ENCODE measurements at regions not wholly inside any gene's neighbourhood (a gene's known extent, or its start where the extent isn't known, plus 50 kb on each side); places are given as distances from the start of the nearest gene placed in this dataset.
"Not testable (repeated sequence)": the region's sequence is repeated elsewhere in the genome, so short reads cannot be mapped to it uniquely, and the experiment has no call there.

DNA sequence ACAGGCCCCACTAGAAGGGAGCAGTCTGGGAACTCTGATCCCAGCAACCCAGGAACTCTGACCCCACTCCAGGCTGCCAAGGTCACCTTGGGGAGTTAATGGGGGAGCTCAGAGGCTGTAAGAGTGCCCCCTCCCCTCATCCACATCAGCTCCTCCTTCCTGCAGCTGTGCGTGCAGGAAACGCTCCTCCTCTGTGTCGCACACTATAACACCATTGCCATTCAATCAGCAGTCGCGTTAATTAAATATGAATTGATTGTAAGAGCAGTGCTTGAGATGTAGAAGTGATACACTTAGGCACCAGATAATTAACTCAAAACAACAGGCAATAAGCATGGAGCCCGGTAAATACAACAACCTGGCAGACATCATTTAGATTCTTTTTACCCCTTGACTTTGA is 205.7 kb downstream of the MATN1 start:
- not testable (repeated sequence) for H3K36me3 ChIP-seq (ENCODE audit: control insufficient read depth in 1 of 2, insufficient read depth in 2 of 2, low read length in 2 of 2); H3K9me3 ChIP-seq (ENCODE audit: control insufficient read depth in 1 of 2, low read length in 2 of 2); H3K27me3 ChIP-seq (ENCODE audit: control insufficient read depth in 1 of 2, insufficient read depth in 2 of 2, low read length in 2 of 2); H3K9ac ChIP-seq (ENCODE audit: low read depth in 1 of 2, low read length in 2 of 2); H3K27ac ChIP-seq (ENCODE audit: low read depth, low read length); H3K4me3 ChIP-seq (ENCODE audit: low read depth in 1 of 2, low read length in 2 of 2); H3K4me1 ChIP-seq (ENCODE audit: control insufficient read depth in 1 of 2, insufficient read depth in 2 of 2, low read length in 2 of 2)

DNA sequence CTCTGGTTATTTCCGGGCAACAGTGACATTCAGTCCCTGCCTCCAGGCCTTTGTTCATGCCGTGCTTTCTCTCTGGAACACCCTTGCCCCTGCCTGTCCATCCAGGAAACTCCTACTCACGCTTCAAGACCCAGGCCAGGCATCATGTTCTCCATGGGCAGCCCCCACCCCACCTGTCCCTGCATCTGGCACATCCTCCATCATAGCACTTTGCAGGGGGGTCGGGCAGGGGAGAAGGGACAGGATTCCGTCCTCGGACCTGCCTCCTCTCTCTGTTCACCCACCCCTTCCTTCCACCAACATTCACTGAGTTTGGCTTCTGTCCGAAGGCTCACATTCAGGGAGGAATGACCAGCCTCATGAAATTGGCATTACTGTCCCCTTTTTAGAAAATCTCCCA is 206.1 kb downstream of the MATN1 start:
- not testable (repeated sequence) for H3K9ac ChIP-seq (ENCODE audit: low read depth in 1 of 2, low read length in 2 of 2); H3K36me3 ChIP-seq (ENCODE audit: control insufficient read depth in 1 of 2, insufficient read depth in 2 of 2, low read length in 2 of 2); H3K9me3 ChIP-seq (ENCODE audit: control insufficient read depth in 1 of 2, low read length in 2 of 2); H3K4me1 ChIP-seq (ENCODE audit: control insufficient read depth in 1 of 2, insufficient read depth in 2 of 2, low read length in 2 of 2); H3K27me3 ChIP-seq (ENCODE audit: control insufficient read depth in 1 of 2, insufficient read depth in 2 of 2, low read length in 2 of 2); H3K4me3 ChIP-seq (ENCODE audit: low read depth in 1 of 2, low read length in 2 of 2); H3K27ac ChIP-seq (ENCODE audit: low read depth, low read length)

DNA sequence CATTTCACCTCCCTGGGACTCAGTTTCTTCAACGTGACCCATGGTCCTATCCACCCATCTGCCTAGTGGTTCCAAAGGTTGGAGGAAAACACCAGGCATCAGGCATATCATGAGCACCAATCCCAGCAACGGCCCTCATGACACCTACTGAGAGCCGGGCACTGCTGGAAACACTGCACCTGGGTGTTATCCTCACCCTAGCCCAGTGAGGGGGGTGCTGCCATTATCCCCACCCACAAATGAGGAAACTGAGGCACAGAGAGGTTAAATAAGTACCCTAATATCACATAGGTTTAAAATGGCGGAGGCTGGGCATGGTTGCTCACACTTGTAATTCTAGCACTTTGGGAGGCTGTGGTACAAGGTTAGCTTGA is 206.9 kb downstream of the MATN1 start:
- no peak overlapping the region for H3K4me3 ChIP-seq (ENCODE audit: low read depth in 1 of 2, low read length in 2 of 2)
- no peak overlapping the region for H3K27ac ChIP-seq (ENCODE audit: low read depth, low read length)
- H3K27me3 ChIP-seq (ENCODE audit: control insufficient read depth in 1 of 2, insufficient read depth in 2 of 2, low read length in 2 of 2): peaks cover 2 to 3% of the 10 kb centered on the region in 2 donors
- H3K36me3 ChIP-seq (ENCODE audit: control insufficient read depth in 1 of 2, insufficient read depth in 2 of 2, low read length in 2 of 2): no peaks in the 10 kb centered on the region
- no peak overlapping the region for H3K9ac ChIP-seq (ENCODE audit: low read depth in 1 of 2, low read length in 2 of 2)
- H3K4me1 ChIP-seq (ENCODE audit: control insufficient read depth in 1 of 2, insufficient read depth in 2 of 2, low read length in 2 of 2): no peaks in the 10 kb centered on the region
- H3K9me3 ChIP-seq (ENCODE audit: control insufficient read depth in 1 of 2, low read length in 2 of 2): no peaks in the 10 kb centered on the region

DNA sequence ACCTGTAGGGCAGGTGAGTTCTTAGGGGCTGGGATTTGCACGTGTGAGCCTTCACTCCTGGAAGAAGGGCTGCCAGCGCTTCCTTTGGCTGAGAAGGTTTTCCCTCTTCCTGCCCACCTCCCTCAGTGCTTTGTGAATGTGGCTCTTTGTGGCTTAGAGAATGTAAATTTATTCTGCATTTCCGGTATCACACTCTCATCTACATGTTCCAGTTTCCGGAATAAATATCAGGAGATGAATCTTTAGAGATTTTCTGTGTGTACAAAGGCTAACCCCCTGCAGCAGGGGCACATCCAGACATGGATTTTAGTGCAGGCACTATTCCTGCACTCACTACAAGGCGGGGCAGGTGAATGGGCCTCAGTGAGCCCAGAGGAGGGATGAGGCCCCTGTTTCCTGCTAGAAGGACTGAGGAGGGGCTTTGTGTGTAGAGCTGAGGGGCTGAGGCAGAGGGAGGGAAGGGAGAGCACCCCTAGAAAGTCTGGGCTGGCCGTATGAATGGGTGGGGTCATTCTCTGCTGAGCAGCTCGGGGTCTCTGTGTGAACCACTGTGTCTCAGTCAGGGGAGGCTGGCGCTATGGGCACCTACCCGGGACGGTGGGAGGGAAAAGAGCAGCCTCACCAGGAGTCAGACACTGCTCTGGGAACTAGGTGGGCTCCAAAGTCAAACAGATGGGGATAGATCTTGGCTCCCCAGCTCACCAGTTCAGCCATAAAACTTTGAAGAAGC is 207.5 kb downstream of the MATN1 start:
- no peak overlapping the region for H3K27ac ChIP-seq (ENCODE audit: low read depth, low read length)

DNA sequence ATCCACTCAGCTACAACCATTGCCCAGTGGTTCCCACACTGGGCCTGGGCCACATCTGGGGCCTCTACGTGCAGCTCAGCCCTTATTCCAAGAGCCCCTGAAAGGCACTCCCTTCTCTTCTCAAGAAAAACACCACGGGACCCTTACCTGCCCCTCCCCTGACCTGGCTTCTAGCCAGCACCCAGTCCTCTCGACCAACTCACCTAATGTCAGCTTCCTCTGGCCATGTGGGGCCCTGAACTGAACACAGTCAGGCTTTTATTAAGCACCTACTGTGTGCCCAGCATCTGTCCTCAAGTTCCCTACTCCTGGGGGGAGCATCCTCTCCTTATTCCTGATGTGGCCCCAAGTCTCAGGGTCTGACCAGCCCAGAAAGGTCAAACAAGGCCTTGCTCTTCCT is 208.4 kb downstream of the MATN1 start:
- Histone ChIP-seq H3K9ac (ENCODE audit: low read depth in 1 of 2, low read length in 2 of 2) (no peak overlapping the region), H3K36me3 (ENCODE audit: control insufficient read depth in 1 of 2, insufficient read depth in 2 of 2, low read length in 2 of 2) (no peaks in the 10 kb centered on the region), H3K4me1 (ENCODE audit: control insufficient read depth in 1 of 2, insufficient read depth in 2 of 2, low read length in 2 of 2) (no peaks in the 10 kb centered on the region), H3K27me3 (ENCODE audit: control insufficient read depth in 1 of 2, insufficient read depth in 2 of 2, low read length in 2 of 2) (no peaks in the 10 kb centered on the region), H3K4me3 (ENCODE audit: low read depth in 1 of 2, low read length in 2 of 2) (no peak overlapping the region), H3K9me3 (ENCODE audit: control insufficient read depth in 1 of 2, low read length in 2 of 2) (no peaks in the 10 kb centered on the region), H3K27ac (ENCODE audit: low read depth, low read length) (no peak overlapping the region)

More for the DNA sequence above, 207.5 kb downstream of the MATN1 start:
- Histone ChIP-seq H3K9me3 (ENCODE audit: control insufficient read depth in 1 of 2, low read length in 2 of 2) (no peaks in the 10 kb centered on the region), H3K27me3 (ENCODE audit: control insufficient read depth in 1 of 2, insufficient read depth in 2 of 2, low read length in 2 of 2) (peaks cover 0 to 3% of the 10 kb centered on the region in 2 donors), H3K4me1 (ENCODE audit: control insufficient read depth in 1 of 2, insufficient read depth in 2 of 2, low read length in 2 of 2) (no peaks in the 10 kb centered on the region), H3K4me3 (ENCODE audit: low read depth in 1 of 2, low read length in 2 of 2) (no peak overlapping the region), H3K36me3 (ENCODE audit: control insufficient read depth in 1 of 2, insufficient read depth in 2 of 2, low read length in 2 of 2) (no peaks in the 10 kb centered on the region), H3K9ac (ENCODE audit: low read depth in 1 of 2, low read length in 2 of 2) (no peak overlapping the region)

DNA sequence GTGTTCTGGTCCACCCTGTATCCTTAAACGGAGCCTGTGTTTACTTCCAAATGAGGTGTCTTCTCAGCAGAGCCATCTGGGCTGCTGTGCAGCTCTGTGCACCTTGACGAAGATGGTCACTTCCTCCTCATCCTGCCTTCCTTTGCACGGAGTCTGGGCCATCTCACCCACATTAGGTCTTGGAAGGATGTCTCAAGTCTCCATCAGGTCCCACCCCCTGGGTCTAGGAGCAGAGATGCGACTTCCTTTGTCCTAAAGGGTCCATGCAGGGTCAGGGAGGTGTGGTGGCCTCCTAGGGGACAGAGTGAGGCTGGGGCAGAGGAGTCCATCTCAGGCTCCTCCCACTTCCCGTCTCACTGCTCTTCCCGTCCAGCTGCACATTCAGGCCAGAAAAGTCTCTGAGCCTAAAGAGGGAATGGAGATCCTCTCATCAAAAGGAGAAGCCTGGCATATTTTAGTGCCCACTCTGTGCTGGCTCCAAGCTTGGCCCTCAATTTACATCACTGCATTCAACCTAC is 209.2 kb downstream of the MATN1 start:
- no peaks in the 10 kb centered on the region for H3K36me3 ChIP-seq (ENCODE audit: control insufficient read depth in 1 of 2, insufficient read depth in 2 of 2, low read length in 2 of 2)
- H3K9ac ChIP-seq (ENCODE audit: low read depth in 1 of 2, low read length in 2 of 2): no peak overlapping the region
- H3K27ac ChIP-seq (ENCODE audit: low read depth, low read length): no peak overlapping the region
- peaks cover 0 to 5% of the 10 kb centered on the region in 2 donors for H3K9me3 ChIP-seq (ENCODE audit: control insufficient read depth in 1 of 2, low read length in 2 of 2)
- H3K27me3 ChIP-seq (ENCODE audit: control insufficient read depth in 1 of 2, insufficient read depth in 2 of 2, low read length in 2 of 2): no peaks in the 10 kb centered on the region
- H3K4me3 ChIP-seq (ENCODE audit: low read depth in 1 of 2, low read length in 2 of 2): no peak overlapping the region
- no peaks in the 10 kb centered on the region for H3K4me1 ChIP-seq (ENCODE audit: control insufficient read depth in 1 of 2, insufficient read depth in 2 of 2, low read length in 2 of 2)

DNA sequence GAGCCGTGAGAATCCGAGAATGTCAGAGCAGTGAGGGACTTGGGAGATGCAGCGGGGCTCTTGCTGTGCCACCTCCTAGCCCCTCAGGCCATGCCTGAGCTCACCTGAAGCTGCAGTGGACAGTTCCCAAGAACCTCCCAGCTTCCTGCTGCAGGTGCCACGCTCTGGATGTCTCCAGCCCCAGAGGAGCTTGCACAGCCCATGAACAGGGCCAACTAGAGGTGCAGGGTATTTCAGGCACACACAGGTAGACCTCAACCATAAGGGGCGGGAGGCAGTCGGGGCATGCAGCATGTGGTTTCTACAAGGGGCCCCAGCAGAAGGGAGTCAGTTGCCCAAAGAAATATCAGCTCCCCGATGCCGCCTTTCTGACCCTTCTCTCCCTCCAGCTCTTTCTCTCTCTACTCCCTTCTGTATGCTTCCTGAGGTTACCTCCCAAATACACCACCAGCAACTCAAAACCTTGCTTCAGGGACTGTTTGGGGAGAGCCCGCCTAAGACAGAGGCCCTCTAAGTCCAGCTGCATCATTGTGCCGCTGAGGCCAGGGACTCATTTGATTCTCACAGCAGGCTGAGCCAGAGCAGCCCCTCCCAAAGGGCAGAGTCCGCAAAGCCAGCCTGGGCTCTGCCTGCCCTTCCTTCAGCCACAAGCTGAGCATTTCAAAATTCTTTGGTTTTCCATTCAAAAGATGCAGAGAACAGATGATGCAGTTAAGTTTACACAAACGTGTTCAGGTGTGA is 209.8 kb downstream of the MATN1 start:
- no peak overlapping the region for H3K4me3 ChIP-seq (ENCODE audit: low read depth in 1 of 2, low read length in 2 of 2)
- H3K9me3 ChIP-seq (ENCODE audit: control insufficient read depth in 1 of 2, low read length in 2 of 2): peaks cover 0 to 5% of the 10 kb centered on the region in 2 donors
- H3K36me3 ChIP-seq (ENCODE audit: control insufficient read depth in 1 of 2, insufficient read depth in 2 of 2, low read length in 2 of 2): no peaks in the 10 kb centered on the region
- no peak overlapping the region for H3K27ac ChIP-seq (ENCODE audit: low read depth, low read length)
- no peak overlapping the region for H3K9ac ChIP-seq (ENCODE audit: low read depth in 1 of 2, low read length in 2 of 2)
- H3K4me1 ChIP-seq (ENCODE audit: control insufficient read depth in 1 of 2, insufficient read depth in 2 of 2, low read length in 2 of 2): no peaks in the 10 kb centered on the region
- peaks cover 0 to under 1% of the 10 kb centered on the region in 2 donors for H3K27me3 ChIP-seq (ENCODE audit: control insufficient read depth in 1 of 2, insufficient read depth in 2 of 2, low read length in 2 of 2)

DNA sequence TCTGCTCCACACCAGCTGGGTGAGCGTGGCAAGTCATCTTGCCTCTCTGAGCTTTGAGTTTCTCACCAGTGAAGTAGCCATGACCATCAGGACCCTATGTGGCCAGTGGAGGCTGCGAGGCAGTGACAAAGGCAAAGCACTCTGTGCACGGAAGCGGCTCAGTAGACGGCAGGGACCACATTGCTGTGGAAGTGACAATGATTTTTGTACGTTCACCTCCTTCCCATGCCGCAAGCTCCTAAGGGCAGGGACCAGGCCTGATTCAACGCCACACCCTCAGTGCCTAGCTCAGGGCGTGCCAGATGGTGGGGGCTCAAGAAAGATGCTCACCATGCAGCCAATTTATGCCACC is 210.5 kb downstream of the MATN1 start:
- Histone ChIP-seq H3K9me3 (ENCODE audit: control insufficient read depth in 1 of 2, low read length in 2 of 2) (peaks cover 0 to 5% of the 10 kb centered on the region in 2 donors), H3K9ac (ENCODE audit: low read depth in 1 of 2, low read length in 2 of 2) (no peak overlapping the region), H3K27me3 (ENCODE audit: control insufficient read depth in 1 of 2, insufficient read depth in 2 of 2, low read length in 2 of 2) (peaks cover 0 to 3% of the 10 kb centered on the region in 2 donors), H3K27ac (ENCODE audit: low read depth, low read length) (no peak overlapping the region), H3K4me3 (ENCODE audit: low read depth in 1 of 2, low read length in 2 of 2) (no peak overlapping the region), H3K36me3 (ENCODE audit: control insufficient read depth in 1 of 2, insufficient read depth in 2 of 2, low read length in 2 of 2) (no peaks in the 10 kb centered on the region), H3K4me1 (ENCODE audit: control insufficient read depth in 1 of 2, insufficient read depth in 2 of 2, low read length in 2 of 2) (no peaks in the 10 kb centered on the region)

DNA sequence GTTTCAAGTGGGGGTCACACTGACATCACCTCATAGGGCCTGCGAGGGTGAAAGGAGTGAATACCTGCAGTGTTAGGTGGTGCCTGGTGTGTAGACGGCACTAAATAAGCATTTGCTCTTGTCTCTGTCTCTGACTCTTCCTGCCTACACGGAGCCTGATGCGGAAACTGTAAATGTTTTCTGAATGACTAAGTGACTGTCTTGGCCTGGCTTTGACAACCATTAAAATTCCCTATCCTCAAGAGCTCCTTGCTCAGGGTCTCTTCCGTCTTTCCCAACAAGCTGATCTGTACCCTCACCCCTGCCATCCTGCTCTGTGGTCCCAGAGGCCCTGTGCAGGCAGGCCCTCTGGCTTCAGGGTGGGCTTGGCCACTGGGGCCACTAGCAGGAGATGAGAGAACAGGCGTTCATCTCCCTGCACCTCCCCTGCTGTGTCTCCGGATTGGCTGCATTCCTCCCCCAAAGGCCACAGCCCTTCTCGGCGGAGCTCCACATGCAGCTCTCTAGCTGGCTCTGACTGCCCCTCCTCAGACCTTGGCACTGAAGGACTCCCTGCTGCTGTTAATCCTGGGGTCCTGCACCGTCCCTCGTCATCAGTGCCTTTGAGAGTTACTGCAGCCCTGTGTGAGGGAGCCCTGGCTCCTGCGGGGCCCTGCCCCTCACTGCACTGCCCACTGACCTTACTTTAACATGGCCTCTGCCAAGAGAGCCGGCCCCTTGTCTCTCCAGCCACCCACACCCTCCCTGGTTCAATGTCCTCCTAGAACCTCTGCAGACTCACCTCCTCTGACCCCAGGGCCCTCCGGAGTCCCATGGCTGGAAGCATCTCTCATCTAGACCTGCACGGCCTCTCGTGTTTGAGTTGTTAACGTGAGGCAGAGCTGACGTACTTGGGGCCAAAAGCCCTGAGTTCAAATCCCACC is 211.1 kb downstream of the MATN1 start:
- Histone ChIP-seq H3K9me3 (ENCODE audit: control insufficient read depth in 1 of 2, low read length in 2 of 2) (peaks cover 0 to 5% of the 10 kb centered on the region in 2 donors), H3K36me3 (ENCODE audit: control insufficient read depth in 1 of 2, insufficient read depth in 2 of 2, low read length in 2 of 2) (no peaks in the 10 kb centered on the region), H3K4me3 (ENCODE audit: low read depth in 1 of 2, low read length in 2 of 2) (no peak overlapping the region), H3K4me1 (ENCODE audit: control insufficient read depth in 1 of 2, insufficient read depth in 2 of 2, low read length in 2 of 2) (no peaks in the 10 kb centered on the region), H3K27me3 (ENCODE audit: control insufficient read depth in 1 of 2, insufficient read depth in 2 of 2, low read length in 2 of 2) (peaks cover 0 to 3% of the 10 kb centered on the region in 2 donors), H3K9ac (ENCODE audit: low read depth in 1 of 2, low read length in 2 of 2) (no peak overlapping the region), H3K27ac (ENCODE audit: low read depth, low read length) (no peak overlapping the region)

DNA sequence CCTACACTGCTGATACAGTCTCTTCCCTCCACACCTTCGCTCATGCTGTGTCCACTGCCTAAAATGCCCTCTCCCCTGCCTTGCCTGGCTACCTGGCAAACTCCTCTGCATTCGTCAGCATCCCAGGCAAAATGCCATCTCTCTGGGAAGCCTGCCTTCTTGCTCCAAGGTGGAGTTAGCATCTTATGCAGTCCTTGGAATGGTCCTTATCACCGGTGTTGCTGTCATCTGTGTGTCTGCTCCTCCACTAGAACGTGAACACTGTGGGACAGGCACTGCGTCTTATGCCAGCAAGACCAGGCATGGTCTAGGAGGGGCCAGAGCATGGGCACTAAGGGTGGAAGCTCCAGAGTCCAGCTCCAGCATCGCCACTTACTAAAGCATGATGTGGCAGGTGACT is 211.8 kb downstream of the MATN1 start:
- peaks cover 0 to 5% of the 10 kb centered on the region in 2 donors for H3K9me3 ChIP-seq (ENCODE audit: control insufficient read depth in 1 of 2, low read length in 2 of 2)
- no peak overlapping the region for H3K4me3 ChIP-seq (ENCODE audit: low read depth in 1 of 2, low read length in 2 of 2)
- H3K27me3 ChIP-seq (ENCODE audit: control insufficient read depth in 1 of 2, insufficient read depth in 2 of 2, low read length in 2 of 2): peaks cover 0 to 3% of the 10 kb centered on the region in 2 donors
- no peaks in the 10 kb centered on the region for H3K36me3 ChIP-seq (ENCODE audit: control insufficient read depth in 1 of 2, insufficient read depth in 2 of 2, low read length in 2 of 2)
- no peak overlapping the region for H3K27ac ChIP-seq (ENCODE audit: low read depth, low read length)
- H3K4me1 ChIP-seq (ENCODE audit: control insufficient read depth in 1 of 2, insufficient read depth in 2 of 2, low read length in 2 of 2): no peaks in the 10 kb centered on the region
- H3K9ac ChIP-seq (ENCODE audit: low read depth in 1 of 2, low read length in 2 of 2): no peak overlapping the region

Measured in duodenal mucosa (tissue), 2 donors.